ENCODE measurements at regions not wholly inside any gene's neighbourhood (a gene's known extent, or its start where the extent isn't known, plus 50 kb on each side); places are given as distances from the start of the nearest gene placed in this dataset.

DNA sequence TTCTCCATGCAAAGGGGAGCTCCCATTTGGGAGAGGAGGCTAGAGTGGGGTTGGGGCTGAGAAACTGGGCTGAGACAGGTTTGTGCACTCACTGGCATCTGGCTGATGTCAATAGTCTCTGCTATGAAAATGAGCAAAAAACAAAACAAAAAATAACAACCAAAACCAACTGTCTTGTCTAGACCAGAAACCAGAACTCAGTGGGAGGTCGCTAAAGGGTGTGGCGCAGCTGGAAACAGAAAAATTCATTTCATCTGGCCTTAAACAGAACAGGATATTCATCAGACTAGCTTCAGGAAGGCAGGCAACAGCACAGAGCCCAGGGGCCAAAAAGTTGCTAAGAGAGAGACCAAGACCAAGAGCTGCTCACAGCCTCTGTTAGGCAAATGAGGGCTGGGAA lies 126.1 kb downstream of the THNSL2 start:
- TF ChIP-seq, protein P1, sequence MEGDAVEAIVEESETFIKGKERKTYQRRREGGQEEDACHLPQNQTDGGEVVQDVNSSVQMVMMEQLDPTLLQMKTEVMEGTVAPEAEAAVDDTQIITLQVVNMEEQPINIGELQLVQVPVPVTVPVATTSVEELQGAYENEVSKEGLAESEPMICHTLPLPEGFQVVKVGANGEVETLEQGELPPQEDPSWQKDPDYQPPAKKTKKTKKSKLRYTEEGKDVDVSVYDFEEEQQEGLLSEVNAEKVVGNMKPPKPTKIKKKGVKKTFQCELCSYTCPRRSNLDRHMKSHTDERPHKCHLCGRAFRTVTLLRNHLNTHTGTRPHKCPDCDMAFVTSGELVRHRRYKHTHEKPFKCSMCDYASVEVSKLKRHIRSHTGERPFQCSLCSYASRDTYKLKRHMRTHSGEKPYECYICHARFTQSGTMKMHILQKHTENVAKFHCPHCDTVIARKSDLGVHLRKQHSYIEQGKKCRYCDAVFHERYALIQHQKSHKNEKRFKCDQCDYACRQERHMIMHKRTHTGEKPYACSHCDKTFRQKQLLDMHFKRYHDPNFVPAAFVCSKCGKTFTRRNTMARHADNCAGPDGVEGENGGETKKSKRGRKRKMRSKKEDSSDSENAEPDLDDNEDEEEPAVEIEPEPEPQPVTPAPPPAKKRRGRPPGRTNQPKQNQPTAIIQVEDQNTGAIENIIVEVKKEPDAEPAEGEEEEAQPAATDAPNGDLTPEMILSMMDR (IDR thresholded peaks at IDR 0.05; ENCODE audit: borderline replicate concordance, control extremely low read depth, extremely low read depth, insufficient read depth, missing control alignments): no peak
- in situ Hi-C loops (cut with MboI; ENCODE audit: low sequenced_read_pairs, unreplicated experiment): no loop called here
- no peak for DNase-seq (ENCODE audit: low spot score)

DNA sequence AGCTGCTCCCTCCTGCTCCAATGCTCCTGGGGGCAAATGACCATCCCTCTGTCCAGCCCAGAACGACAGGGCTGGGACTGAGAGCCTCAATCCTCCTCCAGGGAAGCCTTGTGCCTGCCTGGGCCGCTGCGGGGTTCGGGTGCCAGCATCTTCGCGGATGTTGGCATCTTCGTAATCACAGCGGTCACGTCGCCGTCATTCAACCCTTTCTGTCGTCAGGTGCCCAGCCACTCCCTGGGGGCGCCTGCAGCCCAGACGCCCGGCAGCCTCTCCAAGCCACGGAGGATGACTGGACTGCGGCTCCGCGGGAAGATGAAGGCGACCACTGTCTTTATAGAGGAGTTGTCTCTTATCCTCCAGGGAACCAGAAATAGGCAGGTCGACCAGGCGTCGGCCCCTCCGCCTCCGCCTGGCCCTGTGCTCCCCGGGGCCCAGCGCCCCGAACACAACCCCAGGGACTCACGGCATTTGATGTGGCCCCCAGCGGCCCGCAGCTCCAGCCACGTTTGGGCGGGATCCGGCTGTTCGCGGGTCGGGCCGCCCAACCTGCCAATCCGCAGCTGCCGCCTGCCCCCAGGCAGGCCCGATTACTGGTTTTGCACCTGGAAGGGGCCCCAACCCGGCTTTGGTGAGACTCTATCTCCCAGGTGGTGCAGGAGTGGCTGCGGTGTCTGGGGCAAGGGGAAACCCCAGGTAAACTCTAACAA lies 113.9 kb downstream of the THNSL2 start:
- TF ChIP-seq, protein P1 (IDR thresholded peaks at IDR 0.05; ENCODE audit: borderline replicate concordance, control extremely low read depth, extremely low read depth, insufficient read depth, missing control alignments): no peak
- in situ Hi-C loops (cut with MboI; ENCODE audit: low sequenced_read_pairs, unreplicated experiment): no loop called here
- DNase-seq (ENCODE audit: low spot score): no peak

DNA sequence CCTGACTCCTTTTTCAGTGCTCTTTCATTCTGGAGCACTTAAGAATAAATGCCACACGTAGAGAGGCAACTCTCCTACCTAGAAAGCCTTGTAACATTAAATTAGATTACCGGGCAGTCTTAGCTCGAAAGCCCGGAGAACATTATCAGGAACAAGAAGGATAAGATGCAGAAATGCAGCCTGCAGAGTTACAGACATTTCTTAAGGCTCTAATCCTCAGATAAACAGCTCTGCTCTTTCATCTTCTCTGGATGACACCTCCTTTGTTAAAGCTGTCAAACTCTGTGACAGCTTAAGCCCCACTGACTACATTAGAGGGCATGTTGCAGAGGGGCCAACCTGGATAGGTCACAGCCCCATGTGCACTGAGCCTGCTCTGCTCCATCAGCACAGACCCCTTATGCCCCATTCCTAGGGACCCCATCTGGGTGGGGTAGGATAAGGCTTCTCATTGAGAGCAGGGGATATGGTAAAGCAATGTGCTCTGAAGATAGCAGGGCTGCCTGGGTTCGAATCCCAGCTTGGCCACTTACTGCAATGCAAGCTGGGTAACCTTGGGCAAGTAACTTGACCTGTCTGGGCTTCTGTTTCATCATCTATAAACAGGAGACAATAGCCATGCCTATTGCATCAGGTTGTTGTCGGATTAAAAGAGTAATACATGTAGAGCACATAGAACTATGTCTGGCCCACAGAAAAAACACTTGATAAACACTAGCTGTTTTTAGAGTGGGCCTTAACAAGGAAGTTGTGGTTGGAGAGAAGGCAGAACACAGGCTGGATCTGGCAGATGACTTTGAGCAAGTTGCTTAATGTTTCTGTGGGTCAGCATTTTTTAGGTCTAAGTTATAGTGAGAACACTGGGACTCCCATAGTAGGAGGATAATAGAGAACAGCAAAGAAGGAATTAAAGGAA lies 111.4 kb downstream of the THNSL2 start:
- no peak for DNase-seq (ENCODE audit: low spot score)
- TF ChIP-seq, protein P1 (IDR thresholded peaks at IDR 0.05; ENCODE audit: borderline replicate concordance, control extremely low read depth, extremely low read depth, insufficient read depth, missing control alignments): no peak
- in situ Hi-C loops (cut with MboI; ENCODE audit: low sequenced_read_pairs, unreplicated experiment): no loop called here

- DNase-seq (ENCODE audit: low spot score): no peak
- TF ChIP-seq, protein P1 (IDR thresholded peaks at IDR 0.05; ENCODE audit: borderline replicate concordance, control extremely low read depth, extremely low read depth, insufficient read depth, missing control alignments): no peak
- in situ Hi-C loops (cut with MboI; ENCODE audit: low sequenced_read_pairs, unreplicated experiment): no loop called here
Observed at GRCh38 chr2:88269836-88270235, 99.7 kb downstream of the THNSL2 start.

- in situ Hi-C loops (cut with MboI; ENCODE audit: low sequenced_read_pairs, unreplicated experiment): no loop called here
- TF ChIP-seq, protein P1 (IDR thresholded peaks at IDR 0.05; ENCODE audit: borderline replicate concordance, control extremely low read depth, extremely low read depth, insufficient read depth, missing control alignments): no peak
- DNase-seq (ENCODE audit: low spot score): peak; percentile 59
Observed at GRCh38 chr2:88265352-88266303, 95.5 kb downstream of the THNSL2 start.

DNA sequence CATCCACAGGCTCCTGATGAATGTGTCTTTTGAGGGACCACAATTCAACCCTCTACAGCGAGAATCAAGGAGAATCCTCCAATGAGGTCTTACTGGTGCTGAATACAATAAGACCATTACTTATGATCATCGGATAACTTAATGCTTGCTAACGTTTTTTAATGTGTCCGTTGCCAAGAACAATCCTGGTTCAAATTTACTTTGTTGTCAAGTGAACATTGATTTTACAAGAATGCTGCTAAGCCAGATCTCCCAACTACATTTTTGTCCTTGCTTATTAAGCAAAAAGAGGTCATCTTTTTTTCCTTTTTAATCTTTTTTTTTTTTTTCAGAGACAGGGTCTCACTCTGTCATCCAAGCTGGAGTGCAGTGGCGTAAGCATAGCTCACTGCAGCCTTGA lies 93.7 kb downstream of the THNSL2 start:
- in situ Hi-C loops (cut with MboI; ENCODE audit: low sequenced_read_pairs, unreplicated experiment): no loop called here

More for the DNA sequence above, 93.7 kb downstream of the THNSL2 start:
- no peak for DNase-seq (ENCODE audit: low spot score)
- TF ChIP-seq, protein P1 (IDR thresholded peaks at IDR 0.05; ENCODE audit: borderline replicate concordance, control extremely low read depth, extremely low read depth, insufficient read depth, missing control alignments): no peak
